Effector CD8-positive, alpha-beta T cell (primary cell): ENCODE measurements at regions not wholly inside any gene's neighbourhood (a gene's known extent, or its start where the extent isn't known, plus 50 kb on each side); places are given as distances from the start of the nearest gene placed in this dataset.

Experiments
- DNase-seq: peaks from one replicate; lab custom pipeline; 2025; lab: John Stamatoyannopoulos, UW

DNA sequence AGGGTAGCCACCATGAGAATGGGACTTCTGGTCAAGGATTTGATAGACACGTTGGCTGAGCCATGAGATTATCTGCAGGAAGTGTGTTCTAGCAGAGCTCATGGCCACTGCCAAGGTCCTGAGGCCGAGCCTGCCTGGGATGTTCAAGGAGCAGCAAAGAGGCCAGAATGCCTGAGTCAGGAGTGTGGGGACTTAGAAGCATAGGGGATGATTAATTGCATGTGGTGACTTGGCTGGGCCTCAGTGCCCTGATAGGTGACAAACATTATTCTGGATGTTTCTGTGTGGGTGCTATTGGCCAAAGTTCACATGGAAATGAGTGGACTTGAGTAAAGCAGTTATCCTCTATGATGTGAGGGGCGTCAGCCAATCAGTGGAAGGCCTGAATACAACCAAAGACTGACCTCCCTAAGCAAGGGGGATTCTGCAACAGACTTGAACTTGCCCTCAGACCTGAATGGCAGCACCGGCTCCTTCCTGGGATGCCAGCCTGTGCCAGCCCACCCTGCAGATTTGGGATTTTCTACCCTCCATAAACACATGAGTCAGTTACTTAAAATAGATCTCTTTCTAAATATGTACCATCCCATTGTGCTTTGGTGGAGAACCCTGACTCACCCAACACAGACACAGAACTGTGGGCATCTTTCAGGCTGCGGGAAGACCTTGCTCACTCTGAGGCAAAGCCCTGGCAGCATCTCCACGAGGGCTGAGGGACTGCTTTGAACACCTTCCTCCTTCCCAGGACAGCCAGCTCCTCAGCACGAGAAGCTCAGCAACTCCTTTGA is 363.9 kb upstream of the MGMT start:
- no peak for DNase-seq

- no peak for DNase-seq
Measured at GRCh38 chr10:129104266-129105045, 362.6 kb upstream of the MGMT start.

DNA sequence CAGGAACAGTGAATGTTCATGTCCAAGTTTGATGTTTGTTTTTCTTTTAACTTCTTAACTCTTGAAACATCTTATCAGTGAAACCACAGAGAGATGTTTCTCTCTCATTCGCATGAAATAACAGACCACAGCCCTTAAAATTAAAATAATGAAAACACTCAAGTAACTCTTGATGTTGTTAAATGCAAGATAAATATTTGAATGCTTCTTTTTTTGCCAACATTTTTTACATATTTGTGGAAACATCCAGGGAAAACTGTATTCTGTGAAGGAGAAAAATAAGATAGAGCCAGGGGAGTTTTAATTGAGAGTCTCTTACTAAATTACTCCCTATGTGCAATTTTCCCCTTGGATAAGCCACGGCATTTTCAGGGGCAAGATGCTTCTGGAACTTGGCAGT is 361.8 kb upstream of the MGMT start:
- no peak for DNase-seq

DNA sequence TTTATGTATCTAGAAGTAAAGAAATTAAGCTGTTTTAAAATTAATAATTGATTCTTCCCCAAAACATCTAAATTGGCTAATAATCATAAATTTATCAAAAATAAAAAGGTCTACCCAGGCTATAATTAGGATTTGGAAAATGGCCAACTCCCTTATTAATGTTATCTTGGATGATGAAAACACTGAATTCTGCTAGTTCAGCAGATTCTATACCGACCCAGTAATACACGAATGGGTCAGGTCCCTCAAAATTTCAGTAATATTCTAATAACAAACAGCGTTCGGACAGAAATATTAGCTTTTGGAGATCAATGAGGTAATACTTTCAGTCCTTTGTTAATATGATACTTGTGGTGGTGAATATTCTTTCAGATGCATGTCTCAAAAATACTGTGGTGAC is 360.7 kb upstream of the MGMT start:
- no peak for DNase-seq

DNA sequence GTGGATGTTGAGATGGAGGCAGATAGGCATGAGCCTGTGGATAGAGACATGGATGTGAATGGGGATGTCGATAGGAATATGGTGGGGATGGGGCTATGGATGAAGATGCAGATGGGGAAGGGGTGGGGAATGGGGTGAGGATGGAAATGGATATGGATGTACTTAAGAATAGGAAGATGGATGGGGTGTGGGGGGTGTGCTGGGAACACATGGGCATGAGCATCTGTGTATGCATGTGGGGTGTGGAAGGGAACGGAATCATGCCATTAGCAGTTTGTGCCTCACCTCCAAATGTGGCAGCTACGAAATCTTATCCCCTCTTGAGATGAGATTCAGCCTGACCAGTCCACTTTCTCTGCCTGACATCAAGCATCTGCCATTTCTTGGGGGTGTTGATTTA is 359.5 kb upstream of the MGMT start:
- no peak for DNase-seq

GRCh38 chr10:129108378-129108777 is 358.7 kb upstream of the MGMT start:
- no peak for DNase-seq

- no peak for DNase-seq
Measured at GRCh38 chr10:129108994-129109393, 358.0 kb upstream of the MGMT start.

GRCh38 chr10:129110780-129111179 is 356.3 kb upstream of the MGMT start:
- DNase-seq, result no peak

DNA sequence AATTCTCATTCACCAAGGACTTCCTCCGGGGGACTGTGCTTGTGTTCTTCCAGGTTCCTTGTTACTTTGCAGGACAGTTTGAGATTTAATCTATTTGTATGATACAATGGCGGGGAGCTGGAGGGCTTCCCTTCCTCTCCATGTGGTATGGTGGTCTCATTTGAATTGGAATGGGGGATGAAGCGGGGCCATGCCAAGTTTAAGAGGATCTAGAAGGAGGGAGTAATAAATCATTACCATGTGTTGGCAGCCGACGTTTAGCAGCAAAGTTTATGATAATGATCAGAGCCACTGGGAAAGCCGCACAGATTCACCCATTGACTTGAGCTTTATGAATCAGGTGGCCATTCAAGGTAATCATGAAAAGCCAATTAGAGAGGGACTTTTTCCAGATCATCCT is 355.1 kb upstream of the MGMT start:
- no peak for DNase-seq

DNA sequence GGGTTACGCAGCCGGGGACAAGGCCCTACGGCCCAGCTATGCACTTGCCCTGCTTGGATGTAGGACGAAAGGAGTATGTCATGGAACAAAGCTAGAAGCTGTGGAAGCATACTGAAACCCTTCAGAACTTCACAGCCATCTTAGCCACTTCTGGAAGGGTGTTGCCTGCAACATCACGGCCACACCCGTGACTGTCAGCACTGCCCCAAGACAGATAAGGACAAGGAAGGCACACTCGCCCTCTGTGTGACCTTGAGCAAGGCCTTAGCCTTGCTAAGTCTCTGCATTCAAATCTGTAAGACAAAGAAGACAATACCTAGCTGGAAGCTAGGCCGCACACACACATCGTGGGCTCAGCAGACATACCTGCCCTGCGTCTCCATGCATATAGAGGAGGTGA is 352.5 kb upstream of the MGMT start:
- no peak for DNase-seq

DNA sequence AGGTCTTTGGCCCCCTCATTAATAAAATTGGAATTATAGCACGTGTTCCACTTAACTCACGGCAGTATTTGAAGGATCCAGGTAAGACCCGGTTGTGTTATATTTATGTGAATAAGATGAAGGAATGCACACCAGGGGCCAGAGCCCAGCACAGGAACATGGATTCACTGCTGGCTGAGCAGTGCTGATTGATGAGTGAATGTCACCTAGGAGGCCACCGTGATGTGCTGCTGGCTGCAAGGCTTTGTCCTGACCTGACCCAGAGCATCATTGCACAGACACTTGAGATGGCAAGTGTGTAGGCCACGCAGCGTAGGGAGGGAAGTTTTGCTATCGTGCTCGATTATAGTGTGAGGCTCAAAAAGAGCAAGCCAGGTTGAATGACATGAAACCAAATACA is 350.7 kb upstream of the MGMT start:
- no peak for DNase-seq

DNA sequence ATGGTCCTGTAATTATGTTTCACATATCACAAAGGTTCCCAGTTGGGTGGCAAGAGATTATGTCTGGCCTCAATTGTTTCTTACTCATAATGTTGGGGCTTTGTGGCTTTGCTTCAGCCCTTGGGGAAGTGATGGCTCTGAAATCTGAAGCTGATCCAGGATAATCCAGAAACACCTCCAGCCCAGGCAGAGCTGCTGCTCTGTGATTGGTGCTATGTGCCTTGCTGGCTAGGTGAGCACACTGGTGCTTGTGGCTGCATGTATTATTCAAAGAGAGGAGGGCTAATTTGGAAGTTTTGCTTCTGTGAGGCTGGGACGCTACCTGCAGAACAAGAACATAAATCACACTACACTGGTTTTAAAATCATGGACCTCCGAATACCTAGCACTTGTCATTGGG is 346.6 kb upstream of the MGMT start:
- DNase-seq, result no peak

DNA sequence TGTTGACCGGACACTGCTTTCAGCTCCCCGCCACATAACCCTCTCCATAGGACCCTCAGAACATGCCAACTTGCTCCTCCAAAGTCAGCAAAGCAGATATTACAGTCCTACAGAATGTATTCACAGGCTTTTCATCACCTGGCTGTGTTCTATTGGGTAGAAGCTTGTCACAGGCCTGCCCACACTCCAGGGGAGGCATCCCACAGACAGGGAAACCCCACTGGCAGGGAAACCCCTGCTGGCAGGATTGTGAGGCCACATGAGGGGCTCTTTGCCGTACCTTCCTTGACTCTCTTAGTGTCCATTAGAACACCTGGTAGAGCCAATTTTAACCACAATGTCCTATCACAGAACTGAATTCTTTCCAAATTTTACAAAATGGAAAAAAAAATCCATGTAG is 344.2 kb upstream of the MGMT start:
- no peak for DNase-seq

- no peak for DNase-seq
Measured at GRCh38 chr10:129123428-129123827, 343.6 kb upstream of the MGMT start.

DNA sequence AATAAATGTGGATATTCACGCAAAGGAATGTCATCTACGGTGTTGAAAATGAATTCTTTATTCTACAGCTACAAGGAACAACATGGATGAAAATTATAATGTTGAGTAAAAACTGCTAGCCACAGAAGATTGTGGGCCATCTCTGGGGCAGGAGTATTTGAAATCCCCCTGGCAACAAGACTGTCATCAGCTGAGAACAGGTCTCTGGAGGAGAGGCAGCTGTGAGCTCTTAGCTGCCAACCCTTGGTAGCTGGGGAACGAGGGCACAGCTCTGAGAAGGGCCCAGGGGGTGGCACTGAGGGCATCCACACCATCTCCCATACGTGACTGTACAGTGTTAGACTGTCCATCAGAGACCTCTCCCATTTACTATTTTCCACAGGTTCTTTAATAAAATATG is 340.1 kb upstream of the MGMT start:
- DNase-seq, result no peak

DNA sequence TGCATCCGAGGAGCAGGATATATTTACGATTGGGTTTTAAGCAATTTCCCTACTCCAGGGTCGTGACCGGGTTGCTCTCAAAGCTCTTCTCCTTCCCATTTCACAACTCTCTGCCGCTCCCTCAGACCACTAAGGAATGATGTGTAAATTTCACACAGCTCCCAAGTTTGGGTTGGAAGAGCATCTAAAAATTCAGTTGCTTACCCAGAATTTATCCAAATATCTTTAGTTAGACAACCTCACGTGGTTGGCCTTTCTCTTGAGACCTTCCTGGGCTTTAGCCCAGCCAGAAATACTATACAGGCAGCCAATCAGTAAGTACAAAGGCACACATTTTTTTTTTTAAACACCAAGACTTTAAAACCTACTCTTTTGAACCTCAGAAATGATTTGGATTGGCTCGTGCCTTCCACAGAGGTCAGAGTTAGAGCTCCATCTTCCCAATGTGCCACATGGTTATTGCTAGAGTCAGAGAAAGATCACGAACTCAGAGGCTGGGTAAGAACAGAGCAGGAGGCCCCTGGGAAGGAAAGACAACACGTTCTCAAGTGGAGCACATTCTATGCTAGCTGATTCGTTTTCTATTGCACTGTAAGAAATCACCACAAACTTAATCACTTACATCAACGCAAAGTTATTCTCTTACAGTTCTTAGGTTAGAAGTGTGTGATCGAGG is 335.4 kb upstream of the MGMT start:
- DNase-seq, result no peak

GRCh38 chr10:129133856-129134255 is 333.2 kb upstream of the MGMT start:
- no peak for DNase-seq

DNA sequence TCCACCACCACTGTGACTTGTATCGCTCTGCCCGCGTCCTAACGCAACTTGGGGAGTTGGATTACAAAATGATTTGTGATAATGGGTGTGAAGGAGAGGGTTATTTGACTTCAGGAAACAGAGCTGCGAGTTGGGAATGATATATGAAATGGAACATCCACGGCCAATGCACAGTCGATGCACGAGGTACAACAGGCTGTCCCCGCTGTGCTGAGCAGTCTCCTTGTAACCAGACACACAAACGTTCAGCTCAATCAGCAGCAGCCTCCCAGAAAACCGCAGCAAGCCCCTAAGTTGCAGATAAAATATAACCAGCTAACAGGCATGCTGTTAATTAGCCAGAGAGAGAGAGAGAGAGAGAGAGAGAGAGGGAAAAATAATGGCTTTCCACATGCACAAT is 332.7 kb upstream of the MGMT start:
- no peak for DNase-seq

DNA sequence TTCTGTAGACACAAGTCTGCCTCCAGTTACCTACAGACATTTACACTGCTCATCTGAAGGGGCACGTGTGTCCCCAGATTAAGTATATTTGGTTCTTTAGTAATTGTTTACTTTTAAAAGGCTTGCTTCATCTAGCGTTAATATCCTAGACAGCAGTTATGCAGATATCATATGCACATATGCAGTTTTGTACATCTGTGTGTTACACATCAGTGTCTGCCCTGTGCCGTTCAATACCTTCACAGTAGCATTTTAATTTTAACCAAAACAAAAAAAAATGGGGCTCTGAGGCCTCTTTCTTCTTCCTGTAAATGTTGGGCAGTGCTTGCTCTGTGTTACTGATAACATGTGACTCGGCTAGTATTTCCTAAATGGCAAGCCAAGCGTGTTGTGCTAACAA is 331.4 kb upstream of the MGMT start:
- DNase-seq, result no peak

DNA sequence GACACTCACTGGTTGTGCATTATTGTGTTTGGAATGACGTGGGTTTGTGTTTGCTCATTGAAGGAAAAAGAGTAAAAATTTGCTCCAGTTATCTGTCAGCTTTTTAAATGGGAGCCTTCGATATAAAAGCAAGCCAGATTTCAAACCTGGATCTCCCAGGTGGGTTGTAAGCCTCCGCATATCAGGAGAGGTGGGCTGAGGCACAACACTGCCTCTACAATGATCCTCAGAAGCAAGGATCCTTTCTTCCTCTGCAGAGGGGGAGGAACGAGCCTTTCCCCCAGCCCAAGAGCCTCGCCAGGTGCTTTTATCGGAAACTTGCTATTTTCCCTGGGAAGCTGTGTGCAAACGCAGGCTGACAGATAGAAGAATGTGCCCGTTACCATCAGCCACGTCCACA is 331.0 kb upstream of the MGMT start:
- no peak for DNase-seq

DNA sequence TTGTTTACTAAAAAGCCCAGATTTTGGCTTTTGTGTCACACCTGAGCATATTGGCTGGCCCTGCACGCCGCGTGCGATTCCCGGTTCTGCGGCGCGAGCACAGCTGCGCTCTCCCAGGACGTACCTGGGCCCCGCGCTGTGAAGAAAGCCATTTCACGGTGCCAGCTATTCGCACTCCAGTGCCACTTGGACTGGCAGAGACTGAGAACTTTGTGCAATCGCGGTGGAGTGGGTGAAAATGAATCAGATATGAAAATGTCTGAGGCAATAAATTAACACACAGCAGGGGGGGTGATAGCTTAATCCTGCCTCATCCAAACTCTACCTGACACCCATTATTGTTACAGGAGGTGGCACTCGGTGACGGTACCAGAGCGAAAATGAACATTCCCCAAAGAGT is 330.1 kb upstream of the MGMT start:
- DNase-seq, result no peak

GRCh38 chr10:129140921-129141885 is 325.8 kb upstream of the MGMT start:
- no peak for DNase-seq
